ENCODE measurements at regions not wholly inside any gene's neighbourhood (a gene's known extent, or its start where the extent isn't known, plus 50 kb on each side); places are given as distances from the start of the nearest gene placed in this dataset.

- 78 to 83% methylated on average over 1 to 4 of the region's 4 CpGs for WGBS, 2 donors (ENCODE audit: low coverage in 1 of 2)
- H3K9me3 ChIP-seq: peaks cover 0 to 37% (median 0%) of the 10 kb centered on the region in 3 donors
- no peaks in the 10 kb centered on the region for H3K36me3 ChIP-seq
- no peaks in the 10 kb centered on the region for H3K27me3 ChIP-seq
- TF ChIP-seq CTCF (IDR thresholded peaks at IDR 0.05): no peak
- no peak for TF ChIP-seq EP300 (IDR thresholded peaks at IDR 0.05)
- no peak for ATAC-seq
- no peak overlapping the region for H3K4me3 ChIP-seq
- no peaks in the 10 kb centered on the region for H3K4me1 ChIP-seq
- no peak overlapping the region for H3K27ac ChIP-seq
Observed at GRCh38 chr4:98199247-98199646, 56.0 kb upstream of the STPG2 start.

- no peak overlapping the region for H3K4me3 ChIP-seq
- no peak overlapping the region for H3K27ac ChIP-seq
- H3K4me1 ChIP-seq: no peaks in the 10 kb centered on the region
- WGBS, 2 donors (ENCODE audit: low coverage in 1 of 2): 93 to 97% methylated on average over 6 to 7 of the region's 7 CpGs
- TF ChIP-seq POLR2A (IDR thresholded peaks at IDR 0.05) (no peak), EP300 (IDR thresholded peaks at IDR 0.05) (no peak), CTCF (IDR thresholded peaks at IDR 0.05) (no peak), POLR2AphosphoS5 (IDR thresholded peaks at IDR 0.05) (no peak)
- no peaks in the 10 kb centered on the region for H3K36me3 ChIP-seq
- H3K9me3 ChIP-seq: peaks cover 0 to 46% (median 0%) of the 10 kb centered on the region in 3 donors
- no peaks in the 10 kb centered on the region for H3K27me3 ChIP-seq
- ATAC-seq: no peak
Observed at GRCh38 chr4:98195005-98195404, 51.7 kb upstream of the STPG2 start.

GRCh38 chr4:98193459-98194105 is 50.3 kb upstream of the STPG2 start:
- no peaks in the 10 kb centered on the region for H3K4me1 ChIP-seq
- H3K27ac ChIP-seq: no peak overlapping the region
- H3K27me3 ChIP-seq: no peaks in the 10 kb centered on the region
- 59 to 74% methylated on average over 6 to 8 of the region's 8 CpGs for WGBS, 2 donors (ENCODE audit: low coverage in 1 of 2)
- H3K4me3 ChIP-seq: no peak overlapping the region
- peaks cover 0 to 53% (median 0%) of the 10 kb centered on the region in 3 donors for H3K9me3 ChIP-seq
- H3K36me3 ChIP-seq: no peaks in the 10 kb centered on the region
- TF ChIP-seq POLR2AphosphoS5 (IDR thresholded peaks at IDR 0.05): no peak
- no peak for TF ChIP-seq EP300 (IDR thresholded peaks at IDR 0.05)
- TF ChIP-seq CTCF (IDR thresholded peaks at IDR 0.05): no peak
- no peak for TF ChIP-seq POLR2A (IDR thresholded peaks at IDR 0.05)
- no peak for ATAC-seq
